HT1080 (cell line): ENCODE measurements at regions not wholly inside any gene's neighbourhood (a gene's known extent, or its start where the extent isn't known, plus 50 kb on each side); places are given as distances from the start of the nearest gene placed in this dataset.
"Not testable (repeated sequence)": the region's sequence is repeated elsewhere in the genome, so short reads cannot be mapped to it uniquely, and the experiment has no call there.

Experiments used
- DNase-seq: peaks from one replicate; pipeline ENCODE4 v3.0.0-alpha.2; 2015; ENCODE audit warnings: low read depth

DNA sequence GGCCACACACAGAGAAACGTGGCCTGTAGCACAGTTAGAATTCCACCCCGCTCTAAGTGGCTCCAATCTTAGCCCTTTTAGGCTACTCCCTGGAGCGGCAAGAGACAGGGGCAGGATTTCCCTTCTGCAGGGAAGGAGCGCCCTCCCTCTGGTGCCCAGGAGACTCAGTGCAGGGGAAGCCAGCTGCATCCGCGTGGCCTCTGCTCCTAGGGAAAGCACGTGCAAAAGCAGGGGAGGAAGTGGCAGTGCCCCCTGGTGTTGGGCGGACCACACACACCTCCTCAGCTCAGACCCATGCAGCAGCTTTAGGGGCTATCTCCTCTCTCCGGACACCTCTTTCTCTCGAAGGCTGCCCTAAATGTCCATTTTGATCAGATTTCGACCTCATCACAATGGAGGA is 50.0 kb downstream of the SPRING1 start:
- DNase-seq, result peak; percentile 47

DNA sequence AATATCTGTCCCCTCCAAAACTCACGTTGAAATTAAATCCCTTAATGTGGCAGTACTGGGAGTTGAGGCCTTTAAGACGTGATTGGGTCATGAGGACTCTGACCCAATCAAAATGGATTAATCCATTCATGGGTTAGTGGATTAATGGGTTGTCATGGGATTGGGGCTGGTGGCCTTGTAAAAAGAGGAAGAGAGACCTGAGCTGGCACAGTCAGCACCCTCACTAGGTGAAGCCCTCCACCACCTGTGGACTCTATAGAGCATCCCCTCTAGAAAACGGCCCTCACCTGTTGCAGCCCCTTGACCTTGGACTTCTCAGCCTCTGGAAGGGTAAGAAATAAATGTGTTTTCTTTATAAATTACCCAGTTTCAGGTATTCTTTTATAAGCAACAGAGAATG is 53.0 kb downstream of the SPRING1 start:
- DNase-seq, result no peak

DNA sequence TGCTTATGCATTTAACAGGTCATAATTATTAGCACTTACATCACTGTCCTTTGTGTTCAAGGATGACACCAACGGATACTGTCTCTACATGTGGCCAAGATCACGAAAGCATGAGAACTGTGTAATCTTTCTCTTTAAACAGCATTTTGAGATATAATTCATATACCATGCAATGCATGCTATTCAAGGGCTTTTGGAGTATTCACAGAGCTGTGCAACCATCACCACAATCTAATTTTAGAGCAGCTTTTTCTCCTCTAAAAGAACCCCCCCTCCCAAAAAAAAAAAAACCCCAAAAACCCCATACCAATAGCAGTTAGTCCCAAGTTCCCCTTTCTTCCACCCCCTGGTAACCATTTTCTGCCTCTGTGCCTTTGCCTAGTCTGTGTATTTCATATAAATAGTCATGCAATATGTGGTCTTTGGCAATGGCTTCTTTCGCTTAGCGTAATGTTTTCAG is 60.6 kb downstream of the SPRING1 start:
- no peak for DNase-seq

DNA sequence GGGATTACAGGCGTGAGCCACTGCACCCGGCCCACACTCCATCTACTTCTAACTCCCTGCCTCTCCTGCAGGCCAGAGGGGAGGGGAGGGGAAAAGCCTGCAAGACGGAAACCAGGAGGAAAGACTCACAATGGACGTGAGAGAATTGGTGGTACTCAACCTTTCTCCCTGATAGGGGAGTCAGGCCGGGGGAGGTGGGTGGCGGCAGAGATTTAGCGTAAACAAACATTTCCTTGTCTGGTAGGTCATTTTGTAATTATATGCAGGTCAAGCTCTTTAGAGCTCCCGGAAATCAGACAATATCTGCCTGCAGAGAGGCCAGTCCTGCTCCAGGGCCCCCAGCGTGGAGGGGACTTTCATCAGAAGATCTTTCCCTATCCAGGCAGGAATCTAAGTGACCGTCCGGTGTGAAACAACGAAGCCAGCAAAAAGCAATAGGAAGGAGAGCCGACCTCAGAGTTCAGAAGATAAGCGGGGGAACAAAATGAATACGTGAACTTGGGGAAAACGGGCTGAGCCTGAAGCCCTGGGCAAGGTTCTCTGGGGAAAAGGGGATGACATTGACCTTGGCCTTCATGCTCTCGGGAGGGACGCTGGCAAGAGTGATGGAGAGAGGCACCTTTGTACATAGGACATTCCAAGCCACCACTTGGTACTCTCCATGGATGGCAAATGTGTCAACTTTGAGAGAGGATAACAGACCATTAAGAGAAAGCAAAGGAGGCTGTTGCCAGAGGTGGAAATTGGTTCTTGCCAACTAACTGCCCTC is 62.3 kb downstream of the SPRING1 start:
- DNase-seq, result no peak

DNA sequence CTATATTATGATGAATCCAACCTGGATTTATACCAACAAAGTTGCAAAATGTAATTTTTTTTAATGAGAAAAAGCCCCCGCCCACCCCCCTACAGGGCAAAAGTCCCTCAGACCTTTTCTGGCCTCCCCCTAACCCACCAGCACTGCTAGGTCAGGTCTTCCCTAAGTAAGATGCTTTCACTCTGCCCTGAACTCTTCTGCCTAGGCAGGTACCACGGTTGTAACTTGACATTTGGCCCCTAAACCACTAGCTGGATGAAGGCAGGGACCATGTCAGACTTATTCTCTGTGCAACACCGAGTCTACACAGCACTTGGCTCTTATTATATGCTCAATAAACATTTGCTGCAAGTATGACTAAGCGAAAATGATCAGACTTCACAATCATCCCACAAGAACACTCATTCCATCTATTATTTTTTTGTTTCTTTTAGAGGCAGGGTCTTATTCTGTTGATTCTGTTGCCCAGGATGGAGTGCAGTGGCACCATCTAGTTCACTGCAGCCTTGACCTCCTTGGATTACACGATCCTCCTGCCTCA is 63.2 kb downstream of the SPRING1 start:
- DNase-seq, result no peak

DNA sequence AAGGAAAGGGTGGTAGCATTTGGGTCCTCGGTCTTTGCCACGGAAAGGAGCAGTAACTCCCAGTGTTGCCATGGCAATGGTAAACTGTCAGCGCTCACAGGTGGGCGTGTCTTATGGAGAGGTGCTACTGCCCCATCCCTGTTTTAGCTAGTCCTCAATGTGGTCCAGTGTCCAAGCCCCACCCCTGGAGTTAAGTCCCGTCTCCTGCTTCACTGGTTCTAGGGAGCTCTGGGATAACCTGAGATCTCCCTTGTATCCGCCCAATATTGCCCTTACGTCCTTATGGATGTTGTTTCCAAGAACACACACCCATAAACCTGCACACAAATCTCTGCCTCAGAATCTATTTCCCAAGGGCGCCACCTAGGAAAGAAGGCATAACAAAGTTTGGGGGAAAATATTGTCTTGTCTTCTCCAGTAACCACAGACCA is 64.2 kb downstream of the SPRING1 start:
- no peak for DNase-seq

DNA sequence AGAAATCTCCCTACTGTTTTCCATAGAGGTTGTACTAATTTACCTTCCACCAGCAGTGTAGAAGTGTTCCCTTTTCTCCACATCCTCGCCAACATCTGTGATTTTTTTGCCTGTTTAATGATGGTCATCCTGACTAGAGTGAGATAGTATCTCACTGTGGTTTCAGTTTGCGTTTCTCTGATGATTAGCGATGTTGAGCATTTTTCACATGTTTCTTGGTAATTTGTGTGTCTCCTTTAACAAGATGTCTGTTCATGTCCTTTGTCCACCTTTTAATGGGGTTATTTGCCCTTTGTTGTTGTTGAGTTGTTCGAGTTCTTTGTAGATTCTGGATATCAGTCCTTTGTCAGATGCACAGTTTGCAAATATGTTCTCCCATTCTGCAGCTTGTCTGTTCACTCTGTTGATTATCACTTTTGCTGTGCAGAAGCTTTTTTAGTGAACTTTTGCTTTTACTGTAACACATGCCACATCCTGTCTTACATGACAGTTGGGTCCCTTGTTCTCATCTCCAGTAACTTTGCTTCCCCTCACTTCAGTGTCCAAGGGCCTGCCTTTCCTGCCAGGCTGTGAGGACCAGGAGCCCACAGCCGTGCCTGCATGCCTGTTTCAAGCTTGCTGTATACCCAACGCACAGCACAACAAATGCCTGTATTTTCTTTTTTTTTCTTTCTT is 64.9 kb downstream of the SPRING1 start:
- DNase-seq, result no peak

DNA sequence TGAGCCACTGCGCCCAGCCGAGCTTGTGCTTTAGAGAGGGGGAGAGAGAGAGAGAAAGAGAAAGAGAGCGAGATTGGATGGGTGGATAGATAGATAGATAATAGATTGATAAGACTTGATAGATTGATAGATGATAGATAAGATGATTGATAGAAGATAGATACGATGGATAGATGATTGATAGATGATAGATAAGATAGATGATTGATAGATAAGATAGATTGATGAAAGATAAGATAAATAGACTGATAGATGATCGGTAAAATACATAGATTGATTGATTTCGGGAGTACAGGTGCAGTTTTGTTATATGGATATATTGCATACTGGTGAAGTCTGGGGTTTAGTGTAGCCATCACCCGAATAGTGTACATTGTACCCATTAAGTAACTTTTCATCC is 65.9 kb downstream of the SPRING1 start:
- no peak for DNase-seq

DNA sequence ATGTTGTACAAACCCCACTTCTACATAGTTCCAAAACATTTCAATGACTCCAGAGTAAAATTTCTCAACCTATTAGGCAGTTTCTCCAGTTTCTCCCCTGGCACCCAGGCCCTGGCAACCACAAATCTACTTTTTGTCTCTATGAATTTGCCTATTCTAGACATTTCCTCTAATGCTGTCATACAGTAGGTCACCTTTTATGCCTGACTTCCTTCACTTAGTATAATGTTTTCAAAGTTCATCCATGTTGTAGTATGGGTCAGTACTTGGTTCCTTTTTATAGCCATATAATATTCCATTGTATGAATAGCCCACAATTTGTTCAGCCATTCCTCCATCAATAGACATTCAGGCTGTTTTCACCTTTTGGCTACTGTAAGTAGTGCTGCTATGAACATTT is 67.0 kb downstream of the SPRING1 start:
- DNase-seq, result no peak

DNA sequence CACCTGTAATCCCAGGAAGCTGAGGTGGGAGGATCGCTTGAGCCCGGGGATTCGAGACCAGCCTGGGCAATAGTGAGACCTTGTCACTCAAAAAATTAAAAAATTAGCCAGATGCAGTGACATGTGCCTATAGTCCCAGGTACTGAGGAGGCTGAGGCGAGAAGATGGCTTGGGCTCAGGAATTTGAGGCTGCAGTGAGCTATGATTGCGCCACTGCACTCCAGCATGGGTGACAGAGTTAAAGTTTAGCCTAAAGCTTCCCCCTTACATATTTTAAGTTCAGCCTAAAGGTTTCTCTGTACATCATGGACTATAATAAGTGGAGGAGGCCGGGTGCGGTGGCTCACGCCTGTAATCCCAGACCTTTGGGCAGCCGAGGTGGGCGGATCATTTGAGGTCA is 70.1 kb downstream of the SPRING1 start:
- DNase-seq, result no peak

DNA sequence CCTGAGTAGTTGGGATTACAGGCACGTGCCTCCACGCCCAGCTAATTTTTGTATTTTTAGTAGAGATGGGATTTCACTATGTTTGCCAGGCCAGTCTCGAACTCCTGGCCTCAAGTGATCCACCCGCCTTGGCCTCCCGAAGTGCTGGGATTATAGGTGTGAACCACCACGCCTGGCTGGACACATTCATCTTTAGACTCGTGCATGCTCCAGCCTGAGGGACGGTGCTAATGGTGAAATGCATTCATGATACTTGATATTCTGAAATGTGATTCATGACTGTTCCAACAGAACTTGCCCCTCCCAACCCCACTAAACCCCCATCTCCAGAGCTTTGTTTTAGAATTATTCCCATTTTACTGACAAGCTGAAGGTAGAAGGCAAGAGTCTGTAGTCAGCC is 71.0 kb downstream of the SPRING1 start:
- not testable (repeated sequence) for DNase-seq

DNA sequence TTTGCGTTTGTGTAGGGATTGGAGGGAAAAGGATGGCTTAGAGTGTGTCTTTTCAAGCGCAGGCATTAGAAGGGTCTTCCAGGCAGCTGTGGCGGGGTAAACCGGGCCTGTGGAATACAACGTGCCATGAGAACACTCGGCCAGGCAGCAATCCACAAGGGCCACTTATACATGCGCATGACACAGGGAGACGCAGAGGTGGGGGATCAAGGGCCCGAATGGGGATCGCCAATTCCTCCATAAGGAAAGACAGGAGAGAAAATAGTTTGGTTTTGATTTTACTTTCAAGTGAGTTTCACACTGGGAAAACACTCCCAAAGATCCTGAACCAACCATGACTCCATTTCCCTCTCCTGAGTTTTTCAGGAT is 71.6 kb downstream of the SPRING1 start:
- DNase-seq, result no peak

DNA sequence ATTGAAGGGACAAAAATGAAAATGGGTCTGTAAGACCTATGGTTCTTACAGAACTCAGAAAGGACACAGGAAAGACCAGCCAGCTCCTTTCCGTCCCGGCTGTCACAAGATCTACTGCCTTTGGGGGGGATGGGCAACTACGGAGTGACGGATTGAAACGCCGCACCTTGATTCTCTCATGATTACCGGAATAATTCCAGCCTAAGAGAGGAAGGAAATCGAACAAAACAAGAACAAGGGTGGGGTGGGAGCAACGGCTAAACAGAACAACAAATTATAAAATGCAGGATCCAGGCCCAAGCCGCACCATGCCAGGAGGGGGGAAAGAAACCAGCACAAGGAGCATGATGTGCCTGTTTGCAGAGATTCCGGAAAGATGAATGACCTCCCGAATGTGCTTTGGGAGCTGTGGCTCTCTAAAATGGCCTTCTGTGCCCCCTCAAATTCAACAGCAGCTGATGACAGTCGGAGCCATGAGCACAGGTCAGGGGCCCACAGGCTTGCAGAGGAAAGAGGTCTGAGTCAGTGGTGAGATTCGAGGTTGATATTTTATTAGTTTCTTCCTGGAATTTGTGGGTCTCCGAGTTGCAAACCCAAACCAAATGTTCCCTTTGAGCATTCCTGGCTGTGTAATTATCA is 72.1 kb downstream of the SPRING1 start:
- no peak for DNase-seq

DNA sequence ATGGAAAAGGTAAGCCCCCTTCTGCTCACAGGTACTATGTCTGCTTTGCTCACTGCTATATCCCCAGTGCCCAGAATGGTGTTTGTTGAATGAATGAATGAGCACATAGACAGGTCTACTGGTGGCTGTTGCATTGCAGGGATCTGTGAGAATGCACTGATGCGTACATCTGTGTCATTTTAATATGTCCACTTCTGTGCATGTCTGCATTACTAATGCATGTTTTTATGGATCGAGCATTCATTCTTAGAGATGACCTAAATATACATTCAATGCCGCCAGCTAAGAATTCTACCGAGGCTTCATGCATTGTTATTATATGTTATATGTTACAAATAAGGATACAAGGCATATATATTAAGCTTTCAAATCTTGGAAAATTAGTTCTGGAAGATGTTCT is 73.8 kb downstream of the SPRING1 start:
- DNase-seq, result no peak

DNA sequence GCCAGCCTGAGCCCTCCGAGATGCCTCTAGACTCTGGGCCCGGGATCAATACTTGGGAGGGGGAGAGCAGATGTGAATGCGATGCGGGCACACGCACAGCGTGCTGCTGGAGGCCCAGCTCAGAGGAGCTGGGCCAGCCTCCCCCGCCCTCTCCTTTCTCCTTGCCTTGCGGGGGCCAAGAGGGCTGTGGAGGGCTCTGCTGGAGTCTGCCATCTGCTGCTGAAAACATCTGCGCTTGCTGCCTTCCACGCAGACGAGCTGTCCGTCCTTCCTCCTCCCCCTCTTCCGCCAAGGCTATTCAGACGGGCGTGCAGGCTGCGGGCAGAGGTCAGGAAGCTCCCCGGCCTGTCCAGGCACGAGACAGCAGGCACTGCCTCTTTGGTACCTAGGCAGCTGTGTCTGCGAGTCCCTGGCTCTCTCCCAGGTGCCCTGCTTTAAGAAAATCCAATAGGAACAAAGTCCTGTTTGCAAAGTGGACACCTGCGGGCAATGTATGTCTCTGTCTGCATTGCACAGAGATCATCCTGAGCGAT is 75.2 kb downstream of the SPRING1 start:
- no peak for DNase-seq

DNA sequence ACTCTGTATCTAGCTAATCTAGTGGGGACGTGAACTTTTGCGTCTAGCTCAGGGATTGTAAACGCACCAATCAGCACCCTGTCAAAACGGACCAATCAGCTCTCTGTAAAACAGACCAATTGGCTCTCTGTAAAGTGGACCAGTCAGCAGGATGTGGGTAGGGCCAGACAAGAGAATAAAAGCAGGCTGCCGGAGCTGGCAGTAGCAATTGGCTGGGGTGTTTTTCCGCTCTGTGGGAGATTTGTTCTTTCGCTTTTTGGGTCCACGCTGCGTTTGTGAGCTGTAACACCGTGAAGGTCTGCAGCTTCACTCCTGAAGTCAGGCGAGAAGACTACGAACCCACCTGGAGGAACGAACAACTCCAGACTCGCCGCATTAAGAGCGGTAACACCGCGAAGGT is 76.5 kb downstream of the SPRING1 start:
- no peak for DNase-seq

DNA sequence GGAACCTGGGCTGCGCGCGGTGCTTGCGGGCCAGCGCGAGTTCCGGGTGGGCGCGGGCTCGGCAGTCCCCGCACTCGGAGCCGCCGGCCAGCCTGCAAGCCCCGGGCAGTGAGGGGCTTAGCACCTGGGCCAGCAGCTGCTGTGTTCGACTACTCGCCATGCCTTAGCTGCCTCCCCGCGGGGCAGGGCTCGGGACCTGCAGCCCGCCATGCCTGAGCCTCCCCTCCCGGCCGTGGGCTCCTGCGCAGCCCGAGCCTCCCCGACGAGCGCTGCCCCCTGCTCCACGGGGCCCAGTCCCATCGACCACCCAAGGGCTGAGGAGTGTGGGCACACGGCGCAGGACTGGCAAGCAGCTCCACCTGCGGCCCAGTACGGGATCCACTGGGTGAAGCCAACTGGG is 77.1 kb downstream of the SPRING1 start:
- not testable (repeated sequence) for DNase-seq

DNA sequence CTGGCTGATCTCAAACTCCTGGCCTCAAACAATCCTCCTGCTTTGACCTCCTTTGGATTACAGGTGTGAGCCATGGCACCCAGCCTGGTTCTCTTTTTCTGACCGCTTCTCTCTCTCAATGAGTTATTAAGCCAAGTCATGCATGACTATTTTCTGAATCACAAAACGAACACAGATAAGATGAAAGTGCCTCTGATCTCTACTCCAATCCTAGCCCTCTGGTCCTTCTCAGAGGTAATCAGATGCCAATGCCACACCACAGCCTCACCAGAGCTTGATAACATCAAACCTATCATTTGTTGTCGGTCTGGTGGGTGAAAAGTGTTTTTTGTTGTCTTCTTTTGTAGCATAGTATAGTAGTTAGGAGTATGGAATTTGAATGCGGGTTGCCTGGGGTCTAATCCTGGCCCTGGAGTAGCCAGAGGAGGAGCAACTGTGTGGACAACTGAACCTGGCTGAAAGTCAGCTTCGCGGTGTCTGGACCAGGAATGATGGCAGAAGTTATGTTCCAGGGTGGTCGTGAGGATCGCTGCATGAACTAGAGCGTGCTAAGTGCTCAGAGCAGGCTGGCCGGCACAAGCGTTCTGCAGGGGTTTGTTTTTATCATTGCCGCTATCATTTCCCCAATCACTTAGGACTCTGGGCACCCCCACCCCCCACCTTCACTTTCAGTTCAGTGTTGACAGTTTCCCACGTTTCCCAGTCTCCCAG is 77.9 kb downstream of the SPRING1 start:
- DNase-seq, result peak; percentile 54

DNA sequence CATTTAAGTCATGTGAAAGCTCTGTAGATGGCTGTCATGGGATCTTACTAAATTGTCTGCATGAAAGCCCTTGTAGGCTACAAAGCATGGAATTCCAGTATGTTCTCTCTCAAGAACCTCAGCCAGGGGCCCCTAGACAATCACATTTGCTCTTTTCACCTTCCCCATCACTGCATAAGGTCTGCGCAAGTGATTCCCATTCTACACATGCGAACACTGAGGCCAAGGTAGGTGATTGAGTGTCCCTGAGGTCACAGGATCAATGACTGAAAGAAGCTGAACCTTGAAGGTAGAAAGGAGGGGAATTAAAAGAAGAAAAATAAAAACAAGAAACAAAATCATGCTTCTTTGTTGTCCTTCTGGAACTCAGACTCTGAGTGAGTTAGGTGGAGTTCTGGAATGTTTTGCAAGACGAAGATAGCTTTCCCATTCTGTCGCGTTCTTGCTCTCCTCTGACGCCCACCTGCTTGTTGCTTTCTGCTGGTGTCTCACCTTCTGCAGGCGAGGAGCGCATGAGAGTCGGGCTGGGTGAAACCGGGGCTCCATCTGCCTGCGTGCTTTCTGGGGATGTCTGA is 79.9 kb downstream of the SPRING1 start:
- no peak for DNase-seq

DNA sequence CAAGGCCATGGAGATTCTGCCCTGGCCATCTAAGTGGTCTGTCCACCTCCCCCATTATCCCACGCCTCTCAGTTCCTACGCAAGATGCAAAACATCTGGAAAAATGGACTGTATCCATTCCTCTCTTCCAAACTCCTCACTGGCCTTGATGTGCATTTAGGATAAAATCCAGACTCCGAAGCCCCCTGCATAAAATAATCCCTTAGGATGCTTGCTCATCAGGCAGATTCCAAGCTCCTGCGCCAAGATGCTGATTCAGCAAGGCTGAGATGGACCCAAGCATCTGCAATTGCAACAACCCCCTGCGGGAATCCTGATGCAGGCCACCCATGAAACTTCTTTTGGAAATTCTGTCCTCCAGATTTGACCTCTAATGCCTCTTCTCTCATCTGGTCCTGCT is 81.6 kb downstream of the SPRING1 start:
- DNase-seq, result no peak

DNA sequence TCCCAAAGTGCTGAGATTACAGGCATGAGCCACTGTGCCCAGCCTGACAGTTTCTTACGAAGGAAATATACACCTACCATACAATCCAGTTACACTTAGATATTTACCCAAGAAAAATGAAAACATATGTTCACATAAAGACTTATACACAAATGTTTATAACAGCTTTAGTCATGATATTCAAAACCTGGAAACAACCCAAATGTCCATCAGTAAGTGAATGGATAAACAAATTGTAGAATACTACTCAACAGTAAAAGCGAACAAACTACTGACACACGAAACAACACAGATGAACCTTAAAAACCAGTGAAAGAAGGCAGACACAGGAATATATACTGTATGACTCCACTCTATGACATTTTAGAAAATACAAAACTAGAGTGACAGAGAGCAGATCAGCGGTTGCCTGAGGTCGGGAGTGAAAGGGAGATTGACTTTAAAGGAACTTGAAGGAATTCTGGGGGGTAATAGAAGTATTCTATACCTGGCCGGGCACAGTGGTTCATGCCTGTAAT is 83.6 kb downstream of the SPRING1 start:
- no peak for DNase-seq
